PC-3 (cell line): ENCODE measurements at regions not wholly inside any gene's neighbourhood (a gene's known extent, or its start where the extent isn't known, plus 50 kb on each side); places are given as distances from the start of the nearest gene placed in this dataset.

Experiments
- EZH2phosphoT487 ChIP-seq: fragments of 300-600 bp; sonication (generic); IDR thresholded peaks from 2 replicates; pipeline ENCODE4 v1.6.1; 2018; ENCODE audit warnings: mild to moderate bottlenecking, antibody characterized with exemption, low read length, borderline replicate concordance
- TF ChIP-seq, protein P1 (sequence below): fragments of 300-600 bp; sonication (generic); conservative IDR thresholded peaks from 2 replicates; pipeline ENCODE4 v1.5.1; 2017; ENCODE audit warnings: antibody characterized with exemption, low read depth, mild to moderate bottlenecking, low read length

- TF ChIP-seq EZH2phosphoT487: no peak
- TF ChIP-seq, protein P1, sequence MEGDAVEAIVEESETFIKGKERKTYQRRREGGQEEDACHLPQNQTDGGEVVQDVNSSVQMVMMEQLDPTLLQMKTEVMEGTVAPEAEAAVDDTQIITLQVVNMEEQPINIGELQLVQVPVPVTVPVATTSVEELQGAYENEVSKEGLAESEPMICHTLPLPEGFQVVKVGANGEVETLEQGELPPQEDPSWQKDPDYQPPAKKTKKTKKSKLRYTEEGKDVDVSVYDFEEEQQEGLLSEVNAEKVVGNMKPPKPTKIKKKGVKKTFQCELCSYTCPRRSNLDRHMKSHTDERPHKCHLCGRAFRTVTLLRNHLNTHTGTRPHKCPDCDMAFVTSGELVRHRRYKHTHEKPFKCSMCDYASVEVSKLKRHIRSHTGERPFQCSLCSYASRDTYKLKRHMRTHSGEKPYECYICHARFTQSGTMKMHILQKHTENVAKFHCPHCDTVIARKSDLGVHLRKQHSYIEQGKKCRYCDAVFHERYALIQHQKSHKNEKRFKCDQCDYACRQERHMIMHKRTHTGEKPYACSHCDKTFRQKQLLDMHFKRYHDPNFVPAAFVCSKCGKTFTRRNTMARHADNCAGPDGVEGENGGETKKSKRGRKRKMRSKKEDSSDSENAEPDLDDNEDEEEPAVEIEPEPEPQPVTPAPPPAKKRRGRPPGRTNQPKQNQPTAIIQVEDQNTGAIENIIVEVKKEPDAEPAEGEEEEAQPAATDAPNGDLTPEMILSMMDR: no peak
These were observed 220.6 kb upstream of the BTBD3 start for GRCh38 chr20:11697055-11697454.
